ENCODE measurements at regions not wholly inside any gene's neighbourhood (a gene's known extent, or its start where the extent isn't known, plus 50 kb on each side); places are given as distances from the start of the nearest gene placed in this dataset.

DNA sequence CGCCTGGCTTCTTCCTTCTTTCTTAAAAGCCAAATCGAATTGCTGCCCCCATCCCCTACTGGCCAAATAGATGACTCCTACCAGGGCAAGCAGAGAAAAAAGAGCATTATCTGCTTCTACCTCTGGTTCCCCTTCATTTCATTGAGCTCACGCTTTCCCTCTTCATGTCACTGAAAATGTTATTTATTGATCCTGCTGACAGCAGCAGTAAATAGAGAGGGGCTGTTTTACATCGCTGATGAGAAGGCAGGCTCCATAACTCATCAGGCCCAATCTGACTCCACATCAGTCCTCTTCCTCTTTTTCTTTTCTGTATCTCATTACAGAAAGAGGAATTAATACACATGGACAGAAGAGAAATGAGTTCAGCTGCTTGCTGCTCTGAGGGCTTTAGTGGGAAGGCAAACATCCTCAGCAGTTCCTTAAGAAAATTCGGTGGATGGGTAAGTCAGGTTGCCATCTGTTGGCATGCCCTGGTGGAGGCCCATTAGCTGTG lies 904.1 kb downstream of the KCNMA1 start:
- DNase-seq, result peak in 1 of 2 donors; percentile 1

DNA sequence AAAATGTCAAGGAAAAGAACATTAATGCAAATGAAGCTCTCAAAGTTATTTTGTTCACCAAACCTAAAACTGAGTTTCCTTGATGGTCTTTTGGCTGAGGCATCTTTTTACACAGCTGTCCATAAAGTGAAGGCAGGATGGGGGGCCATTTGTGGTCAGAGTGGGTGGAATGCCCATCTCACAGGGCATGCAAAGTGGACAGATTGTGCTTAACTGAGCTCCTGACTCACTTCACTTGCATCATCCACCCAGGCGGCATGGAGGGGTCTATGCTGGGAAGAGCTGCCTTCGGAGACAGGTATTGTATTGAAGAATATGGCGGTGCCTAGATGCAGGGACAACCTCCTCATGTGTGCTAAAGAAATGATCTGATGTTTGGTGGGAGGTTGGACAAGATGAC lies 905.3 kb downstream of the KCNMA1 start:
- no peak for DNase-seq

DNA sequence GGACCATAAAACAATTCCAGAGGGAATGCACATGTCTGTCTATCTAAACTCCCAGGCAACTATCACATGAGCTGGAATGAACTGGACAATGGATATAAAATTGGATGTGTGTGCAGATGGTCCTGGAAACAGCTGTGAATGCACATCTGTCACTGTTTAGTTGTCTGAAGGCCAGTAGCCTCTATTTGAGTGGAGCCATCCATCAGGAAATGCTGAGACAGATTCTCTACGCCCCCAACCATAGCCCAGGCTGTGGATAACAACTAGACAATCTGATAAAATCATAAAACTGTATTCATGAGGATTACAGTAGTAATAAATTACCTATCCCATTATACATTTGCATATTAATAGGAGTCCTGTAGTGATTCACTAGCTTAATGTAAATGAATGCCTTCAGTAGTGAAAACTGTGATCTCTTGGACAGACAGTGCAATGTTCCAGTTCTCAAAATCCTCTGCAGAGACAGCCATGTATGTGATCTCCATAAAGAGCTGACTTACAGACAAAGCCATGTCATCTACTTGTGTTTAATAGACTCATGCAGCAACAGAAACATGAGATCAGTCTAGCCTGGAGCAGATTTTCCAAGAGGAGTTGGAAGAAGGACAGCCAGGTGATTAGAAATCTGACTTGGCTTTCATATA lies 907.6 kb downstream of the KCNMA1 start:
- DNase-seq, result no peak

DNA sequence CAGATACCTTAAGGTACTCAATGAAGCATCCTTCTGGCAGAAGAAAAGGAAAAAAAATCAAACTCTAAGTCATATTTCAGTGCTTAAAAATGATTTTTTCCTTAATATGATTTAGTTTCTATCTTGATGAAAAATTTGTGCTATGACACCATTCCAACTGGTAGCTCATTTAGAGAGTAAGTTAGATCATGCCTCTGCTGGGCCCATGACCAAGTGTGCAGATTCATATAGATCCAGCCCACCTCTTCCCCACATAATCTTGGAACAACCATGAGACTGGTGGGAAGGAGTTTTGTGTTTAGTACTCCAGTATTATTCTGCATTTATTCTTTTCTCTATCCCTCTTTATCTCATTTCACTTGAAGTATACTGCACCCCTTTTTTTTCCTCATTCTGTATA lies 908.3 kb downstream of the KCNMA1 start:
- DNase-seq, result no peak

DNA sequence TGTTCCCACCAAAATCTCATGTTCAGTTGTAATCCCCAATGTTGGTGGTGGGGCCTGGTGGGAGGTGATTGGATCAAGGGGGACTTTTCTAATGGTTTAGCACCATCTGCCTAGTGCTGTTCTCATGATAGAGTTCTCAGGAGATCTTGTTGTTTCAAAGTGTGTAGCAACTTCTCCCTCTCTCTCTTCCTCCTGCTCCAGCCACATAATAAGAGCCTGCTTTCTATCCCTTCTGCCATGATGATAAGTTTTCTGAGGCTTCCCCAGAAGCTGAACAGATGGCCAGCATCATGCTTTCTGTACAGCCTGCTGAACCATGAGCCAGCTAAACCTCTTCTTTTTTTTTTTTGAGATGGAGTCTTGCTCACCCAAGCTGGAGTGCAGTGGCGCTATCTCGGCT lies 910.6 kb downstream of the KCNMA1 start:
- no peak for DNase-seq

DNA sequence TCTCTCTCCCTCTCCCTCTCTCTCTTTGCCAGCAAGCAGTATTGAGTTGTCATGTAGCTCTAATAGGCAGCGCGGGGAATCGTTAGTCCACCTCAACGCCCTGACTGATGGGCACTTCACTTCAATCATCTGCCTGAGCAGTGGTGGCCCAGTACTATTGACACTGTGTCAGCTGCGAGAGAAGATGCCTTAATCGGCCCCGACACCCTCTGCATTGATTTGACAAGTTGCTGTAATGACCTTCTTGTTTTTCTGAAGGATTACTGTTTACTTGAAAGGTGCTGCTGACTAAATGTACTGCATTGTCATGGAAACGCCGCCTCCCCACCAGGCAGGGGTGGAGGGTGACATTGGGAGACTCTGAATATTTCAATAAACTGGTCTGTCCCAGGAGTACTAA lies 913.8 kb downstream of the KCNMA1 start:
- DNase-seq, result no peak

DNA sequence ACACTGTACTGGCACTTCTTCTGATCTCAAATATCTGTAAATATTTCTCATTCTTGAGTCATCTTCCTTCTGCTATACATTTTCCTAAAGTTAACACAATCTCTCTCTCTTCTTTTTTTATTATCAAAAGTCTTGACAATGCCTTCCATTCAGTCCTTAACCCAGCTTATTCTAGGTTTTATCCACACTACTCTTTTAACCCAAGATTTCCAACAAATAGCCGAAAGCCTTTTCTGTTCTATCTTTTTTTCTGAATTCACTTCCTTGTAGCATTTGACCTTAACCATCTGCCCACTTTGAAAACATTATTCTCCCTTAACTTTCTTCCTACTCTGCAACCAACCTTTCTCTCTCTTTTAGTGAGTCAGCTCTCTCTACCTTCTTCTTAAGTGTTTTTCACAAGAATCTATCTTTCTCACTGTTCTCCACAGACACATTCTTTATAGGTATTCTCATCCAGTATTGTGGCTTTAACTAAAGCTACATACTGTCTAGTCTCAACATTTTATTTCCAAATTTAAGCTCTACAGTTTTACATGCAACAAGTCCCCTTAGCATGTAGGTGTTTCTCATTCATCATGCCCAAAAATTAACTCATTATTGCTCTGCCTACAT lies 915.6 kb downstream of the KCNMA1 start:
- DNase-seq, result no peak

DNA sequence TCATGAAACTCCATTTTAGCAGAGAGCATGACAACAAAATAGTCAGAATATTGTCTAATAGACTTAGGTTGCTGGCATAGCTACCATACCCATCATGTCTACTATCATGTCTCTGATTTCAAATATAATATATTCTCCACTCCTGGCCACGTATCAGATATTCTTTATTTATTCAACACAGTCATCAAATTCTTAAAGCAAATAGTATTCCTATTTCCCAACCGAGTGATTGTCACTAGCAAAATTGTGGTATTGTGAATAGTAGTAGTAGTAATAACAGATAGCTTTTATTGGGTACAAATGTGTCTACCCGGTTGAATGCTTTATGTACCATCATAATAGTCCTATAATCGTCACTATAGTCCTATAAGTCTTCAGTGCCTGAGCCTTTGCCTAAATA lies 918.6 kb downstream of the KCNMA1 start:
- no peak for DNase-seq

DNA sequence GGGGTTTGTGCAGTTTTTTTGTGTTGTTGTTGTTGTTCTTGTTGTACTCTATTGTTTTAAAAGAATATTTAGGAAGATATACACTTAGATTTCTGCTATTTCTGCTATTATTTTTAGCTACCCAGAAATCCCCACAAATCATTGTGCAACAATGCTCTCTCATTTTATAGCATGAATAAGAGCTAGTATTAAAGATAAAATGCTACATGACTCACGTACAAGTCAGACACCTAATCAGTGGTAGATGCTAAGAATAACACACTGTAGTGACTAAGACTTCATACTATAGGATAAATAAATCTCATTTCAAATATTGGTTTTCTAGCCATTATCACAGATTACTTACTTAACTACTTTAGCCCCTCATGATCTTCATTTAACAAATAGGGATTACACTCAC lies 920.5 kb downstream of the KCNMA1 start:
- DNase-seq, result no peak

DNA sequence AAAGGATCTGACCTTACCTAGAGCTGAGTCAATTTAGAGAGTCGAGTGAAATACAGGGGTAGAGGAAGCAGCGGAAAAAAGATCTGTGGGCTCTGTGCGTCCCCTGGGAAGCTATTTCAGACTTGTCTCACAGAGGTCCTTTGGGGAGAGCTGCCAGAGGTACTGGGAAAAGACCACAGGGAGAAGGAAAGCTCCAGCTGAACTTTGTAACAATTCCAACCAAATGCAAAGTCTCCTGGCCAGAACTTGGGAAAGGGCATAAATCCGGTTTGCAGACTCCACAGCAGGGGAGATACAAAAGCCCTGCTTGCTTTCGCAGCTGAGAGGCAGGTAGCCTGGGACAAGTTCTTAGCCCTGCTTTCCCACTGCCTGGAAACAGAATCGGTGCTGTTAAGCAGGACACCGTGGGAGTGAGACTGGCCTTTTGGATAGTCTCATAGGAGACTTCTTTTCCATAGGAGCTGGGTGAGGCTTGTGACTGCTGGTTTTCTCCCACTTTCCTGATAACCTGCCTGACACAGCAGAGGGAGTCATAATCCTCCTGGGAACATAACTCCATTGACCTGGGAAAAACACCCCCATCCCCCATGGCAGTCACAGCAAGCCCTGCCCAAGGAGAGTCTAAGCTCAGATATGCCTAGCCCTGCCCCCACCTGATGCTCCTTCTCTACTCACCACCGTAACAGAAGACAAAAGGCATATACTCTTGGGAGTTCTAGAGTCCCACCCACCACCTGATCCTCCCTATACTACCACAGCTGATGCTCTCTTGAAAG lies 926.2 kb downstream of the KCNMA1 start:
- no peak for DNase-seq

DNA sequence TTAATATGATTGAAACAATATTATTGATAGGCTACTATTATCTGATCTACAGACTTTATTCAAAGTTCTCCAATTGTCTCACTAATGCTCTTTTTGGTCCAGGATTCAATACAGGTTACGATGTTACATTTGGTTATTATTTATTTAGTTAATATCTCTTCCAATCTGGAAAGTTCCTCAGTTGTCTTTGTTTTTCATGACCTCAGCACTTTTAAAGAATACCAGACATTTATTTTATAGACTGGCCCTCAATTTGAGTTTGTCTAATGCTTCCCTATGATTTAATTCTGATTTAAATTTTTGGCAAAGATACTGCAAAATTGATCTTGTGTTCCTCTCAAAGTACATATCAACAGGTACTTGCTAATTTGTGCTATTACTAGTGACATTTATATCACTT lies 937.4 kb downstream of the KCNMA1 start:
- DNase-seq, result no peak

DNA sequence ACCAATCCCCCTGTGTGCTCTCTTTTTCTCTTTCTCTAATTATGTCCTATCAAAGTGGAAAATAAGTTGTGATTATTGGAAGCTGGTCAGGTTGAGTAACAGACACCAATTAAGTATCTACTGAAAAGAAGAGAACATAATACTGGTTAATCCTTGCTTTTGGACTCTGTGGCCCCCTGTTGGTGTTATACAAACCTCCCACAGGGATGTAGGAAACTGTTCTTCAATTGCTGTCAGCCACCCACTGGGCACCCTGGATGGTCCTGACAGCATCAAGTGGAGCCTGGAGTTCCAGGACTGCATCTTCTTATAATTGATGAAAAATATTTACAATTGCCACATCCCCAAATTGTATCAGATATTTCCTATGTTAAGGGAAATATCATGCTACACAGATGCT lies 939.7 kb downstream of the KCNMA1 start:
- DNase-seq, result no peak

DNA sequence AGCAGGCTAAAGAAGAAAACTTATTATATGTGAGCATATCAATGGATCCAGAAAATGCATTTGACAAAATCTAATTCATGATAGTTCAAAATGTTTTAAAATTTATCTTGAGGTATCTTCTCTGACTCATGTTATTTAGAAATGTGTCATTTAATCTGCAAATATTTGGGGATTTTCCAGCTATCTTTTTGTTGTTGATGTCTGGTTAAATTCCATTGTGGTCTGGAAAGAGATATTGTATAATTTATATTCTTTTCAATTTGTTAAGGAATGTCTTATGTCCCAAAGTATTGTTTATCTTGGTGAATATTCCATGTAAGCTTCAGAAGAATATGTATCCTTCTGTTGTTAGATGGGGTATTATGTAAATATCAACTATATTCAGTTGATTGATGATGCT lies 942.5 kb downstream of the KCNMA1 start:
- DNase-seq, result no peak

DNA sequence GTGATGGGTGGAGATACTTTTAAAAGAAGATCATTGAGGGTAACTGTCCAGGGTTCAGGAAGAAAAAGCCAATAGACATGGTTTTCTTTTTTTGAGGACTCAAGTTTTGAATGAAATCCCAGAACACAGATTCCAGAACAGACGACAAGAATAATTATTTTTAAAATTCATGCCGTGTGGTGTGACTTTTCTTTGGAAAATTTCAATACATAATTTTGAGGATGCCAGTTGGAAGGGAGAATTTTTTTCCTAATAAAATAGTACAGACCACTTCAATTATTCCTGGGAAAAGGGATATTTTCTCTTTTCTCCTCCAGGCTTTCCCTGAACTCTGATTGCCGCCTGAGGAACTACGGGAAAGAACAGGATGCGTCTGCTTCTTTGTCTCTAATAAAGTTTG lies 951.4 kb downstream of the KCNMA1 start:
- no peak for DNase-seq

DNA sequence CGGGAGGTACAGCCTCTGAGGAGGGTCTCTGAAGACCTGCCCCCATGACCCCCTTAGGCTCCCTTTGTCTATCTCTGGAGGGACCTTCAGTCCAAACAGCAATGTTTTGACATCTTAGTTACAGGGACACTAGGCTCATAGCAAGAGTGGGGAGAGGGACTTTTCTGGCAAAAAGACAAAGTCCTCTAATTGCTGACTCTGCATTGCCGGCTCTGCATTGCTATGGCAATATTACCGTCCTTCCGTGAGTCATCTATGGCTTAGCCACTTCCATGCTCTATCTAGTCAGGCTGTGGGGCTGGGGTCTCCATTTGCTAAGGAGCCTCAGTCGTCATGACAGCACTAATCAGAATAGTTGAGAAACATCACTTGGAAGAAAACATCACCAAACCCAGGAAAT lies 952.6 kb downstream of the KCNMA1 start:
- DNase-seq, result no peak

DNA sequence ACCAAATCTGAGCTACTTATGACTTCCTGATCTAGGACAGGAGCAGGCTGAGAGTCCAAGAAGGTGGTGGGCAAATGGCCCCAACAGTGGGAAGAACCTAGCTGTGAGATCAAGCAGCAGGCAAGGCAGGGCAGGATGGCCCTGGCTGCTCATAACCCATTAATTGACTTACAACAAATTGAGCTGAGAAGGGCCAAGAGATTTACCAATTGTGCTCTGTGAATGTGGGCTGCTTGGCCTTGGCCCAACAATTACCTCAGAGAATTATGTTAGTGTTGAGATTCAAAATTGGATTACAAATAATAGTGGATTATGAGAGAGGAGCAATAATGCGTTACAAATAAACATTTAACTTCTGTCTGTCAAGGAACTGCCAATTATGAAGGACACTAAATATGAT lies 956.5 kb downstream of the KCNMA1 start:
- no peak for DNase-seq

DNA sequence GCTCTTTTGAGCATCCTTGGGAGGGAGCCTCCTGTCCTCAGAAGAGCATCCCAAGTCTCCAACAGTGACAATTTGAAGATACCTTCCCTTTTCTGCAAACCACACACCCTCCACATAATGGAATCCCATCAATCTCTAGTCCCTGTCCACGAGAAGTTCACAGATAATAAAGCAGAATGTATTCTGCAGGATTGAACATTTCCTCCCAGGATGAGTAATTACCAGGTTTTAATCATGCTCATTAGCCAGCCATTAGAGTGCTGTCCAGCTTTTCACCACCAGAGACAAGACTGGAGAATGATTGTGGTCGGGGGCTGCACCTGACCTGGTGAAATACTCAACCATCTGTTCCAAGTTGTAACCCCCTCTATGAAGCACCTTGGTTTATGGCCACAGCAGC lies 958.6 kb downstream of the KCNMA1 start:
- DNase-seq, result no peak

DNA sequence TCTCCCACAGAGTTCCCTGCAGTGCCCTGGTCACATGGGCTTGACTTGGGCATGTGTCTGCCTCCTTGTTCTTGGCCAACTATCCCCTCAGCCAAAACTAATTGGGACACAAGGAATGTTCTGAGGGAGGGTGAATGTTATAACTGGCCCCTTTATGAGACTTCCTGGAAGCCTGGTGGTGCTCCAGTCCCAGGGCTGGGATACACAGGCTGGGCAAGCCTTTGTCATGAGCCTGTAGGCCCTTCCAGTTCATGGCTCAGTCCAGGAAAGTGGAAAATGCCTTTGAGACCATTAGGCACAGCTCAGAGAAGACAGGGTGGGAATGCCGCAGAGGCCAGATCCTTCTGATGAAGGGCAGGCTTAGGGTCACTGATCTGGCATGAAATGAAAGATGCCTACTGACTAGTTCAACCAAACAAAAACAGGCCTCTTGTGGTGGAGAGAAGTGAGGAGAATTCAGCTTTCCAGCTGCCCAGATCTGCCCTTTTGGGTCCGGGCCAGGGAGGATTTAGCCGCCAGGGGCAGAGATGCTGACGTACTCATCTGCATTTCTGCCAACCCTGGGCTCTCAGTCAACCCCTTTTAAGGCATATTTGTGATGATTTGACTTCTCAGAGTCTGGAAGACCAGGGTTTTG lies 961.5 kb downstream of the KCNMA1 start:
- DNase-seq, result no peak

DNA sequence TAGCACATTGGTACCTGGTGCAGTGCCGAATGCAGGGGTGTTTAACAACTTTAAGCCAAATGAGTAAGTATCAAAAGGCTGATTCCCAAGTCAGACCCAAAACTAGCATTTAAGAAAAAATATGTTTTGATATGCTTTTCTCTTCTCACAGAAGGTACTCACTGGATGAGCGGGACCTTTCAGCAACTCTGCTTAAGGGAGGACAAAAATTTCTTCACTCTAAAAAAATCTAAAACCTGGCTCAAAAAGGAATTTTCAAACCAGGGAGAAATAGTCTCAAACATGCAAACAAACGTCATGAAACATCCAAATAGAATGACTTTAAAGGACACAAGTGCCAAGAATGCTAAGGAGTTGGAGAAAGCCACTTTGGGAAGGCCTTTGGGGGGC lies 962.1 kb downstream of the KCNMA1 start:
- no peak for DNase-seq

DNA sequence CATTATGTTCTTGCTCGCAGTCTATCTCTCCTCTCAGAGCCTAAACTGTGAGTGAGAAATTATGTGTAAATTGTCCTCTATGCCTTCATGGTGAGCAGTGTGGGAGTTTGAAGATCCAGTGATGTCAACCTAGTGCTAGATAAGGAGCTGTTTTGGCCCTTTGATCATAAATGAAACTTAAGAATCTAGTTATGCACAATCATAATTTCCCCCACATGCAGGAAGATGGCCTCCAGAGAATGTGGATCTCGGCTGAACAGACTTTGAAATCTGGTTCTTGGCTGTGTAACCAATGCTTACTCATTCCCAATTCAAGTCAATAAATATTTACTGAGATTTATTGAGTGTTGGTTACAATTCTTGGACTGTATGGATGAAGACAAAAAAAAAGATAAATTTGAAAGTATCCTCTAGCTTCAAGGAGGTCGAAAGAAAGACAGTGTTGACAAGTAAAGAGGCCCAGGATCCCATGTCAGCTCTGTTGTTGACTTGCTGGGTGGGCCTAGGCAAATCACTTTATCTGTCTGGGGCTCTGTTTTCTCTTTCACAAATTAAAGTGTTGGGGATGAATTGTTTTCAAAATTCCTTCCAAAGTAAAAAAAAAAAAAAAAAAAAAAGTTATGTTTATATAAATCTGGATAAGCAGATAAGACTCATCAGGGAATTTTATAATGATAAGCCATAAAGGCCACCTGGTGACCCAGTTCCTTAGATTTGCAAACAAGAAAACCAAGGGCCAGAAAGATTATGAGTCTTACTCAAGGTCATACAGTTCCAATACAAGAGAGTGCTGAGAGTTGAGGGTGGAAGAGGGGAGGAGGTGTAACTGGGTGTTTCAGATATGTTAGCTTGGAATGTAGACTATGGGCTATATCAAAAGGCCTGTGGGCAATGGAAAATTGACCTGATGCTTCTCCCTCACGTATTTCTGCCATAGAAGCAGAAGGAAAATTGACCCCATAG lies 969.9 kb downstream of the KCNMA1 start:
- no peak for DNase-seq

DNA sequence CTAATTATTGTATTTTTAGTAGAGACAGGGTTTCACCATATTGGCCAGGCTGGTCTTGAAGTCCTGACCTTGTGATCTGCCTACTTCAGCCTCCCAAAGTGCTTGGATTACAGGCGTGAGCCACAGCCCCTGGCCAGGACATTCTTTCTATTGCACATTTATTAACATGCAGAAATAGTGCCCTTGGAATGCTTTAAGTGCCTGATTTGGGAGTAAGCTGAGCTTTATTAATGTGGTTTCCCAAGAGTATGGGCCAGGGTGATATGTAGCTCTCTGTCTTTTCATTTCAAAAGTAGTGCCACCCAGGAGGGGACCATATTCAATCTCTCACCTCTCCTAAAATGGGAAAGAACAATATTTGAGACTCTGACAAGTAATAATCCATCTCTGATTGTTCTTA lies 970.7 kb downstream of the KCNMA1 start:
- no peak for DNase-seq

DNA sequence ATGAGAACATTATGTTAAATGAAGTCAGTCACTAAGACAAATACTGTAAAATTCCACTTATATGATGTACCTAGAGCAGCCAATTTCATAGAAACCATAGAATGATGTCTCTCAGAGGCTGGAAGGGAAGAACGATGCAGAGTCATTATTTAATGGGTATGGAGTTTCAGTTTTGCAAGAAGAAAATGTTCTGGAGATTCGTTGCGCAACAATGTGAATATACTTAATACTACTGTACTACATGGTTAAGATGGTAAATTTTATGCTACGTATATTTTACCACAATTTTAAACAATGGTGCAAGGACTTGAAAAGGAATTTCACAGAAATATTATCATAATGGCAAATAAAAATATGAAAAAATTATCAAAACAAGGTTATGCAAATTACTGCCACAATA lies 972.6 kb downstream of the KCNMA1 start:
- DNase-seq, result no peak

Data from inflammatory macrophage treated with lipopolysaccharide for 1 hour (primary cell).